Mononuclear cell (primary cell): ENCODE measurements at regions not wholly inside any gene's neighbourhood (a gene's known extent, or its start where the extent isn't known, plus 50 kb on each side); places are given as distances from the start of the nearest gene placed in this dataset.
"Not testable (repeated sequence)": the region's sequence is repeated elsewhere in the genome, so short reads cannot be mapped to it uniquely, and the experiment has no call there.

Experiments
- H3K27me3 ChIP-seq: 2 replicates; pipeline ENCODE4 v1.6.0; 2011; ENCODE audit warnings: low read length, control low read depth; ENCODE audit not compliant: insufficient read depth
- H3K4me1 ChIP-seq: 2 replicates; pipeline ENCODE4 v1.5.1; 2011; ENCODE audit warnings: mild to moderate bottlenecking, low read length, control low read depth; ENCODE audit not compliant: insufficient read depth
- H3K4me3 ChIP-seq: 2 replicates; pipeline ENCODE4 v1.5.1; 2011; ENCODE audit warnings: mild to moderate bottlenecking, low read length, moderate library complexity
- H3K9me3 ChIP-seq: 2 replicates; pipeline ENCODE4 v1.5.1; 2011; ENCODE audit warnings: low read depth, mild to moderate bottlenecking, control low read depth, low read length

- Histone ChIP-seq H3K27me3 (no peaks in the 10 kb centered on the region), H3K4me1 (no peaks in the 10 kb centered on the region), H3K9me3 (no peaks in the 10 kb centered on the region), H3K4me3 (no peak overlapping the region)
Measured at GRCh38 chr14:22122227-22122818, 448.7 kb upstream of the OR4E1 start.

DNA sequence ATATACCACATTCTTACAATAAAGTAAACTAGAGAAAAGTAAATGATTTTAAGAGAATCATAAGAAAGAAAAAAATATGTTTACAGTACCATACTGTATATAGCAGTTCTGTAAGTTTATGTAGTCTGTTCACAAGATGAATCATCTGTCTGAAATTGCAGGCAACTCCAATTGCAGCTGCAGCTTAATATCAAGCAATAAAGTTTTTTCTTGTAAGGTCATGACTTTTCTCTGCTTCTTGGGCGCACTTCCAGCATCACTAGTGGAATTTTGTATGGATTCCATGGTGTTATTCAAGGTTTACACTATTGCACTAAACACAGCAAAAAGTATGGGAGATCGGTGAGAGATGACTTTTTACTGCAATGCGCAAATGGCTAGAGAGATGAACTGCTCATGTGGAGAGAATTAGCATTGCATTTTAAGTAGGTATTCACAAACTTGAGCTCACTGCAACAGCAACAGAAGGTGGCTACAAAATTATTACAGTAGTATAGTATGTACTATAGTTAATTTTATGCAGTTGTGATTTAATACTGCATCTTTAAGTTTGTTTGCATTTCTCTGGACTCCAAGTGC, 445.4 kb upstream of the OR4E1 start:
- Histone ChIP-seq H3K9me3 (no peaks in the 10 kb centered on the region), H3K4me3 (no peak overlapping the region), H3K27me3 (no peaks in the 10 kb centered on the region), H3K4me1 (no peaks in the 10 kb centered on the region)

DNA sequence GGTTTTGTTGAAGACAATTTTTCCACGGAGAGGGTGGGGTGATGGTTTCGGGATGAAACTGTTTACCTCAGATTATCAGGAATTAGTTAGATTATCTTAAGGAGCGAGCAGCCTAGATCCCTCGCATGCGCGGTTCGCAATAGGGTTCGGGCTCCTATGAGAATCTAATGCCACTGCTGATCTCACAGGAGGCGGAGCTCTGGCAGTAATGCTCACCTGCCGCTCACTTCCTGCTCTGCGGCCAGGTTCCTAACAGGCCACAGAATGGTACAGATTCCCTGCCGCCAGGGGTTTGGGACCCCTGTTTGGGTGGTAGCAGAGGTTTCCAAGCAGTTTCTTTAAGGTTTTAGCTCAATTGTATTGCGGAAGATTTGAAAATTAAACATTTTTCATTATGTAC, 439.8 kb upstream of the OR4E1 start:
- H3K4me3 ChIP-seq: no peak overlapping the region
- H3K4me1 ChIP-seq: no peaks in the 10 kb centered on the region
- no peaks in the 10 kb centered on the region for H3K9me3 ChIP-seq
- no peaks in the 10 kb centered on the region for H3K27me3 ChIP-seq

DNA sequence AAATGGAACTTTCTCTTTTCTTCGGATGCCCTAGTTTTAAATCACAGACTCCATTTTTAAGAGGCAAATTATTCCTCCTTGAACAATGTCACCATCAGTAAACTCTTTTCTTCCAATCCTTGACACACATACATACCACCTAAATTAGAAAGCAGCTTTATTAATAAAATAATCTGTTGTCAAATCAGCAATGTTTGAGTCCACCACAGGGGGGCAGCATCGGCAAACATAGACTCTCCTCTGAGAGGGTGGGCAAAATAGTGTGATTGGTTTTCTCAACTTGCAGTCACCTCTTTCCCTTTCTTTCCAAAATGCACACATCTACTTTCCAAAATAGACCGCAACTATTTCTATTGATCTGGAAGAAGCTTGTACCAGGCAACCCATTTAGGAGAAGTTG, 438.4 kb upstream of the OR4E1 start:
- Histone ChIP-seq H3K9me3 (no peaks in the 10 kb centered on the region), H3K4me3 (no peak overlapping the region), H3K27me3 (no peaks in the 10 kb centered on the region), H3K4me1 (no peaks in the 10 kb centered on the region)

GRCh38 chr14:22107753-22108152, 434.1 kb upstream of the OR4E1 start:
- H3K27me3 ChIP-seq: no peaks in the 10 kb centered on the region
- H3K9me3 ChIP-seq: no peaks in the 10 kb centered on the region
- no peaks in the 10 kb centered on the region for H3K4me1 ChIP-seq
- H3K4me3 ChIP-seq: no peak overlapping the region

DNA sequence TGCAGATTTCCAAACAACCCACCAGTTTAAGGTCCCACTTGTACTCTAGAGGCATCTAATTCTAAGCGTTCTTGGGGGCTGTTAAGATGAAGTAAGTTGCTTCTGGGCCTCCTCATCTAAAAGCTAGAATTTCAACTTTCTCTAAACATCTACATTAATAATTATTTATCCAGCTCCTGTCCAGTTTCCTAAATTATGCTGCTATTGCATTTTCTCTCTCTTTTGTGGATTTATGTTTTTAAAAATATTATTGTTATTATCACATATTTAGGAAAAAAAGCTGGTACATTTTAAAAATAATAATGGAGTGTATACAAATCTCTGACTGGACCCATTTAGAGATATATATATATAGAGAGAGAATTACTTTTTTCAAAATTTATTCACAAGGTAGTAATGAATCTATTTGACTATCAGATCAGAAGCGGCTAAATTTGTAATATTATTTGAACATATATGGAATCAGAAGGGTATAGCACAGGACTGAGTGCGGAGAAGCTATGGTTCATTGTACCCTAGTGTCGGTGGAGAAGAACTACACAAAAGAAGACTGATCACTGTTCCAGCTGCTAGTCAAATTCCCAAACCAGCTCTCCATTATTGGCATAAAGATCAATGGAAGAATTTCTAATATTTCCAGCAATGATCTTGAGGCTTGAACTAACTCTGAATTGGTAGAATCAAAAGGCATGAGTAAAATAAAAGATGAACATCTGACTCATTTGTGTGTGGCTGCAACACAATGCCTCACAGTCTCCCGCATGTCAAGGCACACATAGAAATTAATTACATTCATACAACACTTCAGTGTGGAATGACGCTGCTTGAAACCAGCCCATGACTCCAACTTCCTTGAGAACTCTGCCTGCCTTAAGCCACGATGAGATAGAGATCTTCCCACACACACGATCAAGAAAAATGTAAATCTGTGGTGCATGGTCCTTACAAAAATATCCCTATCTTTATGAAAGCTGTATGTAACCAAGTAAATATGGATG, 433.4 kb upstream of the OR4E1 start:
- Histone ChIP-seq H3K9me3 (no peaks in the 10 kb centered on the region), H3K27me3 (no peaks in the 10 kb centered on the region), H3K4me1 (no peaks in the 10 kb centered on the region), H3K4me3 (no peak overlapping the region)

- Histone ChIP-seq H3K4me3 (no peak overlapping the region), H3K27me3 (no peaks in the 10 kb centered on the region), H3K4me1 (no peaks in the 10 kb centered on the region), H3K9me3 (no peaks in the 10 kb centered on the region)
Measured at GRCh38 chr14:22105624-22106006, 432.0 kb upstream of the OR4E1 start.

GRCh38 chr14:22105006-22105623, 431.5 kb upstream of the OR4E1 start:
- H3K4me1 ChIP-seq: no peaks in the 10 kb centered on the region
- no peaks in the 10 kb centered on the region for H3K27me3 ChIP-seq
- no peak overlapping the region for H3K4me3 ChIP-seq
- H3K9me3 ChIP-seq: no peaks in the 10 kb centered on the region

GRCh38 chr14:22100764-22101120, 427.1 kb upstream of the OR4E1 start:
- H3K4me3 ChIP-seq, H3K27me3 ChIP-seq, H3K9me3 ChIP-seq, H3K4me1 ChIP-seq: not testable (repeated sequence)

DNA sequence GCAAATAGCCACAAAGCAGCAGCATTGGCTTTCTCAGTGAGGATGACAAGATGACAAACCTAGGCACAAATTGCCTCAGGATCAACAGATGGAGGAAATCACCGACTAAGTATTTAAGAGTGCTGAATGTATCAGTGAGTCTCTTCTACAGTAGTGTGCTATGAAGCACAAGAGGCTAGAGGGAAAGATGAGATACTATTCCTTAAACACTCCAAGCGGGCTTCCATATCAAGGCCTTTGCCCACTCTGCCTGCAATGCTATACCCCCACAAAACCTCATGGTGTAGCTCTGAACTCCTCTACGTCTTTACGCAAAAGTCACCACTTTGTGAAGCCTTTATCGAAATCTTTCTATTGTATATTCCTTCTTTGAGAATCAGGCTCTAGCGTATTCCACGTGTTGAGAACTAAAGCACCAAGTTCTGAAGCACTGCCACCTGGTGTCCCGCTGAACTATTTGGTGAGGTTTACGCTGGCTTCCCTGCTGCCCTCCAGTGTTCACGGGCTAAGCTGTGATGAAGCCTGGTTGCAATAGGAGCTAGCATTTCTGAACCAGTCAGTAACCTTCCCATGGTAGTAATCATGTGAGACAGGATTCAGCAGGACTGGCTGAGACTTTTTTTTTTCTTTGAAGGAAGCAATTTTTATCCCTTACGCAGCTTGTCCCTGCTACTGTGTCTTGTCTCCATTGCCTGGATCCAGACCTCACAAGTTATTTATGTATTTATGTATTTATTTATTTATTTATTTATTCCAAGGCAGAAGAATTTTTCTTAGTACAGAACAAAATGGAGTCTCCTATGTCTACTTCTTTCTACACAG, 426.5 kb upstream of the OR4E1 start:
- Histone ChIP-seq H3K4me1 (no peaks in the 10 kb centered on the region), H3K4me3 (no peak overlapping the region), H3K27me3 (no peaks in the 10 kb centered on the region), H3K9me3 (no peaks in the 10 kb centered on the region)

DNA sequence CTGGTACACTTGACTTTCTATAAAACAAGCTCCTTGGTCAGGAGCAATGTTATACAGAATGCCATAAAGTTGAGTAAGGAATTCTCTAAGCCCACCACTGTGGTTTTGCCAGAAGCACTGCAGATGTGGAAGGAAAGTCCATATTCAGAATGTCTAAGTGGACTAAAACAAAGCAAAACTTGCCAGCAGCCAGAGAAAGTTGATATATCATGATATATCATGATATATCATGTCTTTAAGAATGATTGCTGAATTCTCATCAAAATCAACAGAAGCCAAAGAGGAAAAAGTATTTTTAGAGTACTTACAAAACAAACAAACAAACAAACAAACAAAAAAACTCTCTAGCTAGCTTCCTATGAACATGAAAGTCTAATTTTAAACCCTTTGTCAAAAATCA, 424.8 kb upstream of the OR4E1 start:
- Histone ChIP-seq H3K9me3 (no peaks in the 10 kb centered on the region), H3K4me3 (no peak overlapping the region), H3K4me1 (no peaks in the 10 kb centered on the region), H3K27me3 (no peaks in the 10 kb centered on the region)

GRCh38 chr14:22097586-22098292, 424.1 kb upstream of the OR4E1 start:
- Histone ChIP-seq H3K4me1 (no peaks in the 10 kb centered on the region), H3K27me3 (no peaks in the 10 kb centered on the region), H3K9me3 (no peaks in the 10 kb centered on the region), H3K4me3 (no peak overlapping the region)

DNA sequence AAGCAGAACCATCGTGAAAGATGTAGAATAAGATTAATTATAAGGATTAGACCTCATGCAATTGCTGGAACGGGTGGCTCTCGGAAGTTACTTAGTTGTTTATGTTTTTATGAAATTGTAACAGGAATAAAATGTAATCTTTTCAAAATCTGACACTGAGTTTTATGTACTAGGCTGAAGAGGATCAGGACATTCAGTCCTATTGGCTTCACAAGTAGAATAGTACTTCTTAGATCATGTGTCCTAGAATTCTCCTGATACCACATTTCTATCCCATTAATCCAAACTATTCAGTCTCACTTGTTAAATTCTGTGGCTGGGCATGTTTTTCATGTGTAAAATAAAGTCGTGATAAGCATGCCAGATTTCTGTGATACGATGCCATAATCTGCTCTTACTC, 423.5 kb upstream of the OR4E1 start:
- Histone ChIP-seq H3K4me3 (no peak overlapping the region), H3K4me1 (no peaks in the 10 kb centered on the region), H3K27me3 (no peaks in the 10 kb centered on the region), H3K9me3 (no peaks in the 10 kb centered on the region)

DNA sequence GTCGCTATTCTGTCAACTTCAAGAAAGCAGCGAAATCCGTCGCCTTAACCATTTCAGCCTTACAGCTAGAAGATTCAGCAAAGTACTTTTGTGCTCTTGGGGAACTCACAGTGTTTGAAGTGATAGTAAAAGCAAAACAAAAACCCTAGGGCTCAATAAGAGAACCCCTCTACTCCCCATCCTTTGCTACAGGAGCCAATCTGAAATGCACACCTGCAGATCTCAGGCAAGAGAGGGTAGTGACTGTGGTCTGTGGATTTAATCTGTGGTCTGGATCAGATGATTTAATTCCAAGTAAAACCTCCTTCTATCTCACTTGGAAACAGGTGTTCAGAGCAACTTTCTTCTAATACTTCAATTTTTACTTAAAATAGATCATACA, 422.9 kb upstream of the OR4E1 start:
- H3K27me3 ChIP-seq: no peaks in the 10 kb centered on the region
- H3K4me1 ChIP-seq: no peaks in the 10 kb centered on the region
- H3K4me3 ChIP-seq: no peak overlapping the region
- H3K9me3 ChIP-seq: no peaks in the 10 kb centered on the region
